BE2C (cell line): ENCODE measurements at regions not wholly inside any gene's neighbourhood (a gene's known extent, or its start where the extent isn't known, plus 50 kb on each side); places are given as distances from the start of the nearest gene placed in this dataset.

Experiments
- DNase-seq: peaks from one replicate; pipeline ENCODE4 v3.0.0-alpha.2; 2020
- H3K27me3 ChIP-seq: fragments of 250-450 bp; sonication (Bioruptor Pico); 2 replicates; pipeline ENCODE4 v1.5.1; 2020; ENCODE audit warnings: mild to moderate bottlenecking
- H3K36me3 ChIP-seq: fragments of 250-450 bp; sonication (Bioruptor Pico); 2 replicates; pipeline ENCODE4 v1.5.1; 2020; ENCODE audit warnings: mild to moderate bottlenecking
- H3K4me1 ChIP-seq: fragments of 250-450 bp; sonication (Bioruptor Pico); 2 replicates; pipeline ENCODE4 v1.5.1; 2020
- H3K4me3 ChIP-seq: 2 replicates; pipeline ENCODE4 v1.5.1; 2011; ENCODE audit warnings: low read depth, low read length
- H3K9me3 ChIP-seq: fragments of 250-450 bp; sonication (Bioruptor Pico); 2 replicates; pipeline ENCODE4 v1.5.1; 2020
- TF ChIP-seq, protein P1 (sequence below): IDR thresholded peaks from 2 replicates; pipeline ENCODE4 v1.5.1; 2012; ENCODE audit warnings: mild to moderate bottlenecking, low read depth, low read length

GRCh38 chr5:53330491-53330890, 149.9 kb upstream of the FST start:
- TF ChIP-seq, protein P1, sequence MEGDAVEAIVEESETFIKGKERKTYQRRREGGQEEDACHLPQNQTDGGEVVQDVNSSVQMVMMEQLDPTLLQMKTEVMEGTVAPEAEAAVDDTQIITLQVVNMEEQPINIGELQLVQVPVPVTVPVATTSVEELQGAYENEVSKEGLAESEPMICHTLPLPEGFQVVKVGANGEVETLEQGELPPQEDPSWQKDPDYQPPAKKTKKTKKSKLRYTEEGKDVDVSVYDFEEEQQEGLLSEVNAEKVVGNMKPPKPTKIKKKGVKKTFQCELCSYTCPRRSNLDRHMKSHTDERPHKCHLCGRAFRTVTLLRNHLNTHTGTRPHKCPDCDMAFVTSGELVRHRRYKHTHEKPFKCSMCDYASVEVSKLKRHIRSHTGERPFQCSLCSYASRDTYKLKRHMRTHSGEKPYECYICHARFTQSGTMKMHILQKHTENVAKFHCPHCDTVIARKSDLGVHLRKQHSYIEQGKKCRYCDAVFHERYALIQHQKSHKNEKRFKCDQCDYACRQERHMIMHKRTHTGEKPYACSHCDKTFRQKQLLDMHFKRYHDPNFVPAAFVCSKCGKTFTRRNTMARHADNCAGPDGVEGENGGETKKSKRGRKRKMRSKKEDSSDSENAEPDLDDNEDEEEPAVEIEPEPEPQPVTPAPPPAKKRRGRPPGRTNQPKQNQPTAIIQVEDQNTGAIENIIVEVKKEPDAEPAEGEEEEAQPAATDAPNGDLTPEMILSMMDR = no peak
- H3K27me3 ChIP-seq = no peaks in the 10 kb centered on the region
- no peaks in the 10 kb centered on the region for H3K9me3 ChIP-seq
- no peaks in the 10 kb centered on the region for H3K4me1 ChIP-seq
- H3K4me3 ChIP-seq = no peak overlapping the region
- no peak for DNase-seq
- H3K36me3 ChIP-seq = no peaks in the 10 kb centered on the region

DNA sequence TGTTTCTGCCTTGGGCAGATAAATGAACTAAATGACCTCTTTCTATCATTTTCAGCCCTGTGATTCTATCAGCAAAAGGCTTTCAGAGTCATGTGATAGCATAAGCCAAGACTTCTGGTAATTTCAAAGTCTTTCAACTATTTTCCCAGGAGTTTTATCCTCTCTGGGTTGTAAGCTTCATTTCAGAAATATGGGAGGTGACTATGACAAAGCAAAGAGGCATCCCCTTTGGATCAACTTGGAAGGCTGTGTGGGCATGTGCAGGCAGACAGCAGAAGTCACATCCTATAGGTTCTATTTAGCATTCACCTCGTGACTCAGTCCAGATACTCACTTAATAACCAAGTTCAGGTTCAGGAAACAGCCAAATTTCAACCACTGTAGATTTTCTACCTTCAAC, 149.0 kb upstream of the FST start:
- Histone ChIP-seq H3K4me3 (no peak overlapping the region), H3K9me3 (no peaks in the 10 kb centered on the region), H3K27me3 (no peaks in the 10 kb centered on the region), H3K36me3 (no peaks in the 10 kb centered on the region), H3K4me1 (no peaks in the 10 kb centered on the region)
- TF ChIP-seq, protein P1 = no peak
- no peak for DNase-seq

GRCh38 chr5:53333160-53333559, 147.3 kb upstream of the FST start:
- H3K36me3 ChIP-seq = no peaks in the 10 kb centered on the region
- no peaks in the 10 kb centered on the region for H3K9me3 ChIP-seq
- no peaks in the 10 kb centered on the region for H3K4me1 ChIP-seq
- DNase-seq = no peak
- TF ChIP-seq, protein P1 = no peak
- no peak overlapping the region for H3K4me3 ChIP-seq
- H3K27me3 ChIP-seq = no peaks in the 10 kb centered on the region

DNA sequence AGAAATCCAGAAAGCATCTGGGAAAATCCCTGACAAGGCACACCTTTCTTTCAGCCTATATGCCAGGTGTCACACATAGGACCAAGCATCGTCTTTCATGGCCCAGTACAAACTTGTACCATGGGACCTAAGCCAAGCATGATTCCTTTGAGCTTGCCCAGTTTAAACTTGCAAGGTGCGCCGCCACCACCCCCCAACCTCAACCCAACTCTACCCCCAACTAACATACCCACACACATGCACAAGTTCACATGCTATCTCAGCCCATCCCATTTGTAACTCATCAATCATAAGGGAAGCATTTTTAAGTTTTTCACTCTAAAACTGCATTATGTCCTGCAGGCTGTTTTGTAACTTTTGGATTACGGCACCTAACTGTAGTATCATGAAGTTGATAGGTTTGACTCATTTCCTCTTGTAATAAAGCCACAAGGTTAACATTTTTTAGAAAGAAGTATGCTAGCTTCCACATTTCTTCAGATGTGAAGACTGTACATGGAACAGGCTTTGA, 145.9 kb upstream of the FST start:
- TF ChIP-seq, protein P1 = no peak
- no peaks in the 10 kb centered on the region for H3K36me3 ChIP-seq
- no peaks in the 10 kb centered on the region for H3K4me1 ChIP-seq
- H3K9me3 ChIP-seq = no peaks in the 10 kb centered on the region
- no peaks in the 10 kb centered on the region for H3K27me3 ChIP-seq
- H3K4me3 ChIP-seq = no peak overlapping the region
- DNase-seq = no peak

- H3K9me3 ChIP-seq = no peaks in the 10 kb centered on the region
- no peaks in the 10 kb centered on the region for H3K4me1 ChIP-seq
- H3K36me3 ChIP-seq = no peaks in the 10 kb centered on the region
- DNase-seq = no peak
- H3K4me3 ChIP-seq = no peak overlapping the region
- H3K27me3 ChIP-seq = no peaks in the 10 kb centered on the region
- TF ChIP-seq, protein P1 = peak; percentile 14
These were observed 145.3 kb upstream of the FST start for GRCh38 chr5:53335115-53335514.

DNA sequence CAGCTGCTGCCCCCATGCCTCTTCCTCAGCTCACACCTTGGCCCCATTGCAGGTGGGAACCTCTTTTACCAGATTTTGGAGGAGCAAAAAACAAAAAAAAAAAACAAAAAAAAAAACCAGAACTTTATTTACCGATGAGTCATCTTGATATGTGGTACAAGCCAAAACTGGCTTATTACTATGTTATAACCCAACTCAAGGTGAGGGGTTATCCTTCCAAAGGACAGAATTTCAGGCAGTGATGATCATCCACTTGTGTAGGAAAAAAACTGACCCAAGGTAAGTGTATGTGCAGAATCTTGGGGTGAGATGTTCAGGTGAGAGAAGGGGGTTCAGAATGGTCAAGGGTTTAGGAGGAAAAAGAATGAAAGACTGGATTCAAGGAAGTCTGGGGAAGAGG, 142.6 kb upstream of the FST start:
- H3K4me3 ChIP-seq = no peak overlapping the region
- no peaks in the 10 kb centered on the region for H3K36me3 ChIP-seq
- TF ChIP-seq, protein P1 = no peak
- H3K9me3 ChIP-seq = no peaks in the 10 kb centered on the region
- no peaks in the 10 kb centered on the region for H3K27me3 ChIP-seq
- DNase-seq = no peak
- H3K4me1 ChIP-seq = no peaks in the 10 kb centered on the region
